ENCODE measurements at regions not wholly inside any gene's neighbourhood (a gene's known extent, or its start where the extent isn't known, plus 50 kb on each side); places are given as distances from the start of the nearest gene placed in this dataset.

- Histone ChIP-seq H2AK5ac (ENCODE audit: low read length) (peak overlapping the region; percentile 95), H4K91ac (ENCODE audit: low read depth, low read length) (peak overlapping the region; percentile 97), H3K4me3 (ENCODE audit: low read depth, low read length) (no peak overlapping the region), H3K9ac (ENCODE audit: low read length) (no peak overlapping the region), H3K14ac (ENCODE audit: low read length) (peak overlapping the region; percentile 71), H2AFZ (ENCODE audit: insufficient read depth, low read length, poor library complexity) (no peak overlapping the region), H3K4me1 (ENCODE audit: control insufficient read depth in 1 of 2, insufficient read depth in 2 of 2, low read length in 2 of 2) (peaks cover 27 to 34% of the 10 kb centered on the region in 2 experiments), H3K79me1 (ENCODE audit: low read length) (peaks cover 53% of the 10 kb centered on the region), H3K27me3 (ENCODE audit: insufficient read depth, low read length) (no peaks in the 10 kb centered on the region), H2BK12ac (ENCODE audit: low read length) (peak overlapping the region; percentile 93), H3K4ac (ENCODE audit: low read depth, low read length) (peak overlapping the region; percentile 9), H2BK5ac (ENCODE audit: low read depth, low read length, poor library complexity) (peak overlapping the region; percentile 85), H3K23ac (ENCODE audit: low read length) (no peak overlapping the region), H3K36me3 (ENCODE audit: control insufficient read depth in 1 of 2, insufficient read depth in 2 of 2, low read length in 2 of 2) (no peaks in the 10 kb centered on the region), H3K4me2 (ENCODE audit: low read length) (no peak overlapping the region), H4K12ac (ENCODE audit: low read depth, low read length) (no peak overlapping the region), H3K27ac (ENCODE audit: low read depth, low read length) (peak overlapping the region; percentile 61), H3K79me2 (ENCODE audit: control insufficient read depth, insufficient read depth, low read length, poor library complexity) (peaks cover 11% of the 10 kb centered on the region), H3K9me3 (ENCODE audit: insufficient read depth, low read depth, low read length) (peaks cover 6% of the 10 kb centered on the region), H3K18ac (ENCODE audit: low read length) (peak overlapping the region; percentile 52), H4K8ac (ENCODE audit: low read depth, low read length) (peak overlapping the region; percentile 71), H2BK120ac (ENCODE audit: insufficient read depth, low read length, poor library complexity) (peak overlapping the region; percentile 97)
- peak in 1 of 2 donors; percentile 23 for DNase-seq
- WGBS (ENCODE audit: extremely low coverage, insufficient coverage, insufficient read length): no CpG with 5 or more reads among the region's 10 CpGs
Observed at GRCh38 chr2:237195396-237196120, 109.9 kb downstream of the COPS8 start.

GRCh38 chr2:237196409-237196808 is 110.7 kb downstream of the COPS8 start:
- peaks cover 58% of the 10 kb centered on the region for H3K79me1 ChIP-seq (ENCODE audit: low read length)
- no peak overlapping the region for H3K4me2 ChIP-seq (ENCODE audit: low read length)
- H4K91ac ChIP-seq (ENCODE audit: low read depth, low read length): peak overlapping the region; percentile 97
- H2AFZ ChIP-seq (ENCODE audit: insufficient read depth, low read length, poor library complexity): no peak overlapping the region
- WGBS (ENCODE audit: extremely low coverage, insufficient coverage, insufficient read length): no CpG with 5 or more reads among the region's 1 CpG
- H3K9ac ChIP-seq (ENCODE audit: low read length): no peak overlapping the region
- DNase-seq: no peak
- no peaks in the 10 kb centered on the region for H3K36me3 ChIP-seq (ENCODE audit: control insufficient read depth in 1 of 2, insufficient read depth in 2 of 2, low read length in 2 of 2)
- peak overlapping the region; percentile 71 for H3K14ac ChIP-seq (ENCODE audit: low read length)
- peak overlapping the region; percentile 61 for H3K4ac ChIP-seq (ENCODE audit: low read depth, low read length)
- H2AK5ac ChIP-seq (ENCODE audit: low read length): peak overlapping the region; percentile 95
- H4K8ac ChIP-seq (ENCODE audit: low read depth, low read length): peak overlapping the region; percentile 64
- H2BK5ac ChIP-seq (ENCODE audit: low read depth, low read length, poor library complexity): peak overlapping the region; percentile 85
- H2BK120ac ChIP-seq (ENCODE audit: insufficient read depth, low read length, poor library complexity): peak overlapping the region; percentile 97
- no peaks in the 10 kb centered on the region for H3K27me3 ChIP-seq (ENCODE audit: insufficient read depth, low read length)
- H2BK12ac ChIP-seq (ENCODE audit: low read length): peak overlapping the region; percentile 93
- H3K4me3 ChIP-seq (ENCODE audit: low read depth, low read length): no peak overlapping the region
- H3K4me1 ChIP-seq (ENCODE audit: control insufficient read depth in 1 of 2, insufficient read depth in 2 of 2, low read length in 2 of 2): peaks cover 34 to 40% of the 10 kb centered on the region in 2 experiments
- H4K12ac ChIP-seq (ENCODE audit: low read depth, low read length): no peak overlapping the region
- no peak overlapping the region for H3K23ac ChIP-seq (ENCODE audit: low read length)
- peaks cover 6% of the 10 kb centered on the region for H3K9me3 ChIP-seq (ENCODE audit: insufficient read depth, low read depth, low read length)
- H3K79me2 ChIP-seq (ENCODE audit: control insufficient read depth, insufficient read depth, low read length, poor library complexity): peaks cover 14% of the 10 kb centered on the region
- H3K27ac ChIP-seq (ENCODE audit: low read depth, low read length): peak overlapping the region; percentile 61
- H3K18ac ChIP-seq (ENCODE audit: low read length): peak overlapping the region; percentile 85

GRCh38 chr2:237196866-237197618 is 111.4 kb downstream of the COPS8 start:
- peaks cover 16% of the 10 kb centered on the region for H3K79me2 ChIP-seq (ENCODE audit: control insufficient read depth, insufficient read depth, low read length, poor library complexity)

GRCh38 chr2:237198164-237198855 is 112.6 kb downstream of the COPS8 start:
- Histone ChIP-seq H3K4me1 (ENCODE audit: control insufficient read depth in 1 of 2, insufficient read depth in 2 of 2, low read length in 2 of 2) (peaks cover 42 to 55% of the 10 kb centered on the region in 2 experiments), H2BK5ac (ENCODE audit: low read depth, low read length, poor library complexity) (no peak overlapping the region), H4K8ac (ENCODE audit: low read depth, low read length) (no peak overlapping the region), H3K36me3 (ENCODE audit: control insufficient read depth in 1 of 2, insufficient read depth in 2 of 2, low read length in 2 of 2) (no peaks in the 10 kb centered on the region), H3K79me1 (ENCODE audit: low read length) (peaks cover 72% of the 10 kb centered on the region), H2AK5ac (ENCODE audit: low read length) (no peak overlapping the region), H3K9ac (ENCODE audit: low read length) (no peak overlapping the region), H3K9me3 (ENCODE audit: insufficient read depth, low read depth, low read length) (peaks cover 6% of the 10 kb centered on the region), H3K18ac (ENCODE audit: low read length) (no peak overlapping the region), H2BK120ac (ENCODE audit: insufficient read depth, low read length, poor library complexity) (no peak overlapping the region), H4K91ac (ENCODE audit: low read depth, low read length) (no peak overlapping the region), H3K27ac (ENCODE audit: low read depth, low read length) (peak overlapping the region; percentile 89), H3K4me3 (ENCODE audit: low read depth, low read length) (no peak overlapping the region), H2AFZ (ENCODE audit: insufficient read depth, low read length, poor library complexity) (no peak overlapping the region), H3K4ac (ENCODE audit: low read depth, low read length) (no peak overlapping the region), H3K23ac (ENCODE audit: low read length) (no peak overlapping the region), H3K4me2 (ENCODE audit: low read length) (no peak overlapping the region), H3K14ac (ENCODE audit: low read length) (no peak overlapping the region), H2BK12ac (ENCODE audit: low read length) (no peak overlapping the region), H3K27me3 (ENCODE audit: insufficient read depth, low read length) (no peaks in the 10 kb centered on the region), H4K12ac (ENCODE audit: low read depth, low read length) (no peak overlapping the region), H3K79me2 (ENCODE audit: control insufficient read depth, insufficient read depth, low read length, poor library complexity) (peaks cover 16% of the 10 kb centered on the region)
- WGBS (ENCODE audit: extremely low coverage, insufficient coverage, insufficient read length): no CpG with 5 or more reads among the region's 2 CpGs
- peak; percentile 4 to 47 for DNase-seq

More at GRCh38 chr2:237196866-237197618, 111.4 kb downstream of the COPS8 start:
- H3K23ac ChIP-seq (ENCODE audit: low read length): no peak overlapping the region
- peaks cover 60% of the 10 kb centered on the region for H3K79me1 ChIP-seq (ENCODE audit: low read length)
- H3K9ac ChIP-seq (ENCODE audit: low read length): no peak overlapping the region
- H3K4me1 ChIP-seq (ENCODE audit: control insufficient read depth in 1 of 2, insufficient read depth in 2 of 2, low read length in 2 of 2): peaks cover 36 to 45% of the 10 kb centered on the region in 2 experiments
- H4K8ac ChIP-seq (ENCODE audit: low read depth, low read length): peak overlapping the region; percentile 88
- H3K27me3 ChIP-seq (ENCODE audit: insufficient read depth, low read length): no peaks in the 10 kb centered on the region
- peak overlapping the region; percentile 94 for H3K14ac ChIP-seq (ENCODE audit: low read length)
- peak overlapping the region; percentile 97 for H2BK120ac ChIP-seq (ENCODE audit: insufficient read depth, low read length, poor library complexity)
- peak overlapping the region; percentile 66 for H4K12ac ChIP-seq (ENCODE audit: low read depth, low read length)
- H4K91ac ChIP-seq (ENCODE audit: low read depth, low read length): peak overlapping the region; percentile 99
- peak overlapping the region; percentile 91 for H2BK5ac ChIP-seq (ENCODE audit: low read depth, low read length, poor library complexity)
- H3K4me3 ChIP-seq (ENCODE audit: low read depth, low read length): no peak overlapping the region
- peaks cover 6% of the 10 kb centered on the region for H3K9me3 ChIP-seq (ENCODE audit: insufficient read depth, low read depth, low read length)
- H3K18ac ChIP-seq (ENCODE audit: low read length): peak overlapping the region; percentile 91
- H2AK5ac ChIP-seq (ENCODE audit: low read length): peak overlapping the region; percentile 98
- no CpG with 5 or more reads among the region's 6 CpGs for WGBS (ENCODE audit: extremely low coverage, insufficient coverage, insufficient read length)
- H3K36me3 ChIP-seq (ENCODE audit: control insufficient read depth in 1 of 2, insufficient read depth in 2 of 2, low read length in 2 of 2): no peaks in the 10 kb centered on the region
- no peak overlapping the region for H3K4me2 ChIP-seq (ENCODE audit: low read length)
- peak overlapping the region; percentile 99 for H2BK12ac ChIP-seq (ENCODE audit: low read length)
- peak; percentile 34 for DNase-seq
- H3K4ac ChIP-seq (ENCODE audit: low read depth, low read length): peak overlapping the region; percentile 92
- H2AFZ ChIP-seq (ENCODE audit: insufficient read depth, low read length, poor library complexity): peak overlapping the region; percentile 7
- peak overlapping the region; percentile 82 for H3K27ac ChIP-seq (ENCODE audit: low read depth, low read length)
